Vagina (tissue), 2 donors: ENCODE measurements at regions not wholly inside any gene's neighbourhood (a gene's known extent, or its start where the extent isn't known, plus 50 kb on each side); places are given as distances from the start of the nearest gene placed in this dataset.

ENCODE experiments used
- CTCF ChIP-seq, 3 experiments: fragments of 450-650 bp in 2 of 3; fragments of 200-600 bp in 1 of 3; sonication (generic) in 1 of 3; IDR thresholded peaks; one replicate each; pipeline ENCODE4 v1.5.1; 2017 to 2019; ENCODE audit warnings: antibody characterized with exemption in 3 of 3, mild to moderate bottlenecking in 2 of 3, moderate library complexity in 2 of 3
- POLR2A ChIP-seq, 2 donors: fragments of 450-650 bp; IDR thresholded peaks; one replicate each; pipeline ENCODE4 v1.6.1; 2017; ENCODE audit warnings: antibody characterized with exemption in 2 of 2, mild to moderate bottlenecking in 2 of 2, moderate library complexity in 2 of 2

GRCh38 chr13:67489016-67489415, 258.9 kb upstream of the PCDH9 start:
- no peak for TF ChIP-seq CTCF (IDR thresholded peaks at IDR 0.05)
- TF ChIP-seq POLR2A (IDR thresholded peaks at IDR 0.05) = no peak
